ENCODE measurements at regions not wholly inside any gene's neighbourhood (a gene's known extent, or its start where the extent isn't known, plus 50 kb on each side); places are given as distances from the start of the nearest gene placed in this dataset.
A peak's percentile ranks its signal among the peaks of the same experiment; 100 is the strongest.

GRCh38 chrX:10783451-10783995 is 163.1 kb upstream of the MID1 start:
- H3K36me3 ChIP-seq (ENCODE audit: control insufficient read depth, insufficient read depth, low read length): no peaks in the 10 kb centered on the region
- no peaks in the 10 kb centered on the region for H4K20me1 ChIP-seq (ENCODE audit: insufficient read depth, low read length)
- no peak overlapping the region; the same call in 2 of the 3 replicates for H2BK15ac ChIP-seq (ENCODE audit: low read depth, low read length)
- no CpG with 5 or more reads among the region's 2 CpGs for WGBS, 2 experiments (ENCODE audit: extremely low coverage in 2 of 2, insufficient read length in 1 of 2)
- CTCF ChIA-PET: interaction anchor here (1.1 to 1.3 kb wide), 2 partner anchors 14 to 368 kb away, joined by 5 read pairs; no protein-coding TSS in a partner anchor
- no peak overlapping the region for H2AK5ac ChIP-seq (ENCODE audit: low read depth, low read length)
- H3K9me1 ChIP-seq (ENCODE audit: insufficient read depth, low read length): no peaks in the 10 kb centered on the region
- POLR2A ChIA-PET (ENCODE audit: unreplicated experiment): interaction anchor here (0.6 kb wide), 2 partner anchors 10 to 56 kb away, joined by 3 read pairs; no protein-coding TSS in a partner anchor
- H2BK120ac ChIP-seq (ENCODE audit: low read depth, low read length): no peak overlapping the region
- no peak overlapping the region for H3K9ac ChIP-seq (ENCODE audit: low read depth, low read length)
- no peak overlapping the region for H2AFZ ChIP-seq (replicated peaks; ENCODE audit: low read length, poor library complexity)
- H2BK20ac ChIP-seq (ENCODE audit: low read depth, low read length): no peak overlapping the region
- dilution Hi-C loops (cut with HindIII; ENCODE audit: low sequenced_read_pairs, unreplicated experiment) (no loop called here), intact Hi-C loops (cut with micrococcal nuclease) (no loop called here), in situ Hi-C loops (cut with MboI; ENCODE audit: low sequenced_read_pairs) (no loop called here)
- no peak overlapping the region for H4K5ac ChIP-seq (ENCODE audit: low read depth, low read length)
- DNase-seq (no peak), ATAC-seq (ENCODE audit: low read depth) (no peak; the same call in 1 of the 2 replicates)
- H3K14ac ChIP-seq (replicated peaks; ENCODE audit: low read depth, low read length): no peak overlapping the region
- no peak overlapping the region for H4K91ac ChIP-seq (ENCODE audit: insufficient read depth, low read depth, low read length)
- H3K18ac ChIP-seq (ENCODE audit: low read depth, low read length): peak overlapping the region; percentile 65; the same call in 1 of the 2 replicates
- H2BK5ac ChIP-seq (ENCODE audit: low read depth, low read length, poor library complexity, severe bottlenecking): no peak overlapping the region
- no peak overlapping the region for H2AK9ac ChIP-seq (replicated peaks; ENCODE audit: low read depth, low read length, poor library complexity)
- TF ChIP-seq FOS (IDR thresholded peaks at IDR 0.05; ENCODE audit: low read depth, low read length) (no peak), MAFK (IDR thresholded peaks at IDR 0.05; ENCODE audit: low read depth, low read length) (no peak), USF2 (IDR thresholded peaks at IDR 0.05; ENCODE audit: low read depth, low read length) (no peak), POLR2A (IDR thresholded peaks at IDR 0.05; ENCODE audit: low read depth, low read length) (no peak), CEBPB (IDR thresholded peaks at IDR 0.05; ENCODE audit: low read depth, low read length) (no peak), CTCF (conservative IDR thresholded peaks at IDR 0.05; ENCODE audit: low read depth, low read length) (no peak), RAD21 (IDR thresholded peaks at IDR 0.05; ENCODE audit: low read length) (no peak), ELK1 (IDR thresholded peaks at IDR 0.05; ENCODE audit: borderline replicate concordance, low read depth, low read length) (no peak), SMC3 (IDR thresholded peaks at IDR 0.05; ENCODE audit: low read depth, low read length) (no peak), RFX5 (IDR thresholded peaks at IDR 0.05; ENCODE audit: low read depth, low read length) (no peak), CHD1 (IDR thresholded peaks at IDR 0.05; ENCODE audit: low read depth, low read length) (no peak), MXI1 (IDR thresholded peaks at IDR 0.05; ENCODE audit: borderline replicate concordance, low read depth, low read length) (no peak), BHLHE40 (IDR thresholded peaks at IDR 0.05; ENCODE audit: low read depth, low read length) (no peak), RCOR1 (IDR thresholded peaks at IDR 0.05; ENCODE audit: insufficient replicate concordance, low read length) (no peak), NFE2L2 (IDR thresholded peaks at IDR 0.05; ENCODE audit: low read depth, low read length) (no peak), MAZ (IDR thresholded peaks at IDR 0.05; ENCODE audit: borderline replicate concordance, low read depth, low read length) (no peak)
- no TSS peak for BruUV-seq (replicated peaks)
- H4K8ac ChIP-seq (ENCODE audit: low read depth in 2 of 2, low read length in 2 of 2): no peak overlapping the region
- peaks cover 2% of the 10 kb centered on the region; the same call in 1 of the 2 replicates for H3K4me1 ChIP-seq (ENCODE audit: control insufficient read depth, insufficient read depth, low read length)
- H3K27ac ChIP-seq (ENCODE audit: insufficient read depth, low read length): no peak overlapping the region
- no peaks in the 10 kb centered on the region for H3K27me3 ChIP-seq (ENCODE audit: control insufficient read depth, insufficient read depth, low read length)
- no peak overlapping the region for H3K56ac ChIP-seq (ENCODE audit: extremely low read depth, insufficient read depth, low read length)
- no peak overlapping the region for H3K4me2 ChIP-seq (ENCODE audit: low read depth, low read length)
- no peak overlapping the region for H3K4me3 ChIP-seq (ENCODE audit: insufficient read depth, low read depth, low read length)
- no peaks in the 10 kb centered on the region for H3K79me1 ChIP-seq (ENCODE audit: low read depth in 1 of 2, low read length in 2 of 2)
- no peak overlapping the region for H3K4ac ChIP-seq (ENCODE audit: low read depth, low read length)
- no peak overlapping the region for H3K23ac ChIP-seq (ENCODE audit: low read depth, low read length)
- H3K9me3 ChIP-seq (ENCODE audit: control insufficient read depth, insufficient read depth, low read length): no peaks in the 10 kb centered on the region
